GM21515 (cell line): ENCODE measurements at regions not wholly inside any gene's neighbourhood (a gene's known extent, or its start where the extent isn't known, plus 50 kb on each side); places are given as distances from the start of the nearest gene placed in this dataset.
"Not testable (repeated sequence)": the region's sequence is repeated elsewhere in the genome, so short reads cannot be mapped to it uniquely, and the experiment has no call there.

Experiments used
- ATAC-seq: cut with Tn5 transposase; IDR thresholded peaks from one replicate; pipeline ENCODE4 v1.9.1; 2021; ENCODE audit not compliant: unreplicated experiment

DNA sequence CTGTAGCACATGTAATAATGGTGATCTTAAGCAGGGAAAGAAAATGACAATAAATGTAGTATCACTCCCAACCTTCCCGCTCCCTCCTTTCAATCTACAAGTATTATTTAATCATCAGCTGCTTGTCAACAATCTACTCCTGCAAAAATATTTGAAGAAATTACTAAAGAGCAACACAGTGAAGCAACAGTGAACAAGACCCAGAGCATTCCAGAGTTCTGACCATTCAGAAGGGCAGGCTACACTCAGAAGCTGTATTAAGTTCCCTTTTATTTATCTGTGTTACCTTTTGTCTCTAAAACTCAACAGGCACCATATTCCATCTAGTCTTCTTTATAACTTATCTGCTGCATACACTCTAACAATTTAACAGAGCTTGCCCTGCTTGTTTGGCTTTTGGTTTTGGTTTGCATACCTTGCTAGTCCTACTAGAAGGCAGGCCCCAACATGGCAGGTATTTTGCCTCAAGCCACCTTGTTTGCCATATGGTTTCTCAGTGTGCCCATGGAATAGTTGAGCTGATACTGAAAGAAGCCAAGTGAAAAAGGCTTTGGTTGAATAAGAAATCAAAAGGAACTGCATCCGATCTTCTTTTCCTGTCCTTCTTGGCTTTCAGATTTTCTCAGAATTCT lies 253.9 kb downstream of the CEMIP2 start:
- ATAC-seq, result no peak

DNA sequence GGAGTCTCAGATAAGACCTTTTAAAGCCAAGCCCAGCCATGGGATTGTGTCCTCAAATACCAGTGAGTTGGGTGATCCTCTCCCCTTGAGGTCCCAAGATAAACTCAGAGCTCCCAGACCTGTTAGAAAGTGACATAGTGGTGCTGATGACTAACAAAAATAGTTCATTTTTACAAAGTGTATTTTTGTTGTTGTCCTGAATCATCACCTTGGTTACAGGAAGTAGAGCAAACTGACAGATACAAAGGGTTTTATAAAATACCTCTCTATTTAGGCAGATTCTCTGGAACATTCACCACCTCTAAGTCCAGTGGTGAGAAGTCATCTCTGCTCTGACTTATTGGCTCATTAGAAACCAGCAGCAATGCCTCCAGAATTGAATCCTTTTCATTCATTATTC lies 259.3 kb downstream of the CEMIP2 start:
- no peak for ATAC-seq

- not testable (repeated sequence) for ATAC-seq
Observed at GRCh38 chr9:71508141-71508540, 260.2 kb downstream of the CEMIP2 start.

GRCh38 chr9:71506821-71507220 lies 261.5 kb downstream of the CEMIP2 start:
- no peak for ATAC-seq

DNA sequence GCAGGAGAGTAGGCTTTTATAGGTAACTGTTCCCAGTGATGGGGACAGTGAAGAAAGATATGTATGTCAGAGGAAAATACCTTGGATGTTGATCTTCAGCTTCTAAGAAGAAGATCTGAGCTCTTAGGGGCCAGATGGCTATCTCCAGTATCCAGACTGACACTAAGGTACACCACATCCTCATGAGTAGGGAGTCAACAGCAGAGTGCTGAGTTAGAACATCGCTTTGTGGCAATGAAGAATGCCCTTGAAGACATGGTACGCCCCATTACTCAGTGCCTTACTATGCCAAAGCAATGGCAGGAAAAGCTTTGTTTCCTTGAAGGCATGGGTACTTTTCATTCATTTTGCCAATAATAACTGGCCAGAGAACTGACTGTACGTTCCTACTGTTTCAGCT lies 263.7 kb downstream of the CEMIP2 start:
- no peak for ATAC-seq

DNA sequence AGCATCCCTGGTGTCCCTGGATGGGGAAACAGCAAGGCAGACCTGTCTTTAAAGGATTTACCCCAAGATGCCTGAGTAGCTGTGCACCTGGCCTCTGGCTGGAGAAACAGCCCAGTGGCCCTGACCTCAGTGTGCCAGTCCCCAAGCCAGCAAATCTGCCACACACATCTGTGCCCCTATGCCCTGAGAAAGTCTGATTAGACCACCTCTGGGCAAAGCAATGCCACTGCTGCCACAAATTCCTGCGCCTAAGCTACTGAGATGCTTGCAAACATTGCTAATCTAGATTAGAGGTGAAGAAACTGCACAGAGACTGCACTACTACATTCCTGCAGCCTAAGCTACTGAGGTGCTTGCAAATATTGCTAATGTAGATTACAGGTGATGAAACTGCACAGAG lies 269.6 kb downstream of the CEMIP2 start:
- no peak for ATAC-seq

DNA sequence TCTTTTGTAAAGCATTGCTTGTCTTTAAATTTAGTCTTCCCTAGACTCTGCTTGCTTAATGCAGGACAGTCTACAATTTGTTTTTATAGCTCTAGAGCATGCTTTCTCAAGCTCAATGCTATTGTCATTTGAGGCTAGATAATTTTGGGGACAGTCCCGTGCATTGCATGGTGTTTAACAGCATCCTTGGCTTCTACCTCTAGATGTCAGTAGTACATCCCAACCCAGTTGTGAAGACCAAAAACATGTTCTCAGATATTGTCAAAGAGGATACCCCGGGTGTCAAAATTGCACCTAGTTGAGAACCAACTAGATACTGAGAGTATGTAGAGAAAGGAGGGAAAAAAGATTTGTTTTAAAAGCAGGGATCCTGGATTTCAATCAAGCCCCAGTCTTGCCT lies 277.5 kb downstream of the CEMIP2 start:
- ATAC-seq, result no peak

DNA sequence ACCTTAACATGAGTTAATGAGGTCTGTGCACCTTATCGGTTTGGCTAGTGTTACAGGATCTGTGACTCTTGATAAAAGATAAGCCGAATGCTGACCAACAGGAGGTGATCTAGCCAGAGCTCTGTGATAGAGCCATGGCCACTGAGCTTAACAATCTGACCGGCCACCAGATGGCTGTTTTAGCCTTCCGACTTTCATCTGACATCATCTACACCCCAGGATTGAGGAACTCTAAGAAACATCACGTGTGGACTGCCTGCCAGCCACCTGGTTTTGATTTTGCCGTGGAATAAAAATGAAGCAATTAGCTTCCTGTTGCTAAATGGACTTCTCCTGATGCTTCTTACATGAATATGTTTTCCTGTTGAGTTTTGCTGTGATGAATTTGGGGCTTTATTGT lies 281.3 kb downstream of the CEMIP2 start:
- ATAC-seq, result no peak

- ATAC-seq, result no peak
Observed at GRCh38 chr9:71485326-71485725, 283.0 kb downstream of the CEMIP2 start.

- ATAC-seq, result no peak
Observed at GRCh38 chr9:71483436-71483835, 284.9 kb downstream of the CEMIP2 start.

DNA sequence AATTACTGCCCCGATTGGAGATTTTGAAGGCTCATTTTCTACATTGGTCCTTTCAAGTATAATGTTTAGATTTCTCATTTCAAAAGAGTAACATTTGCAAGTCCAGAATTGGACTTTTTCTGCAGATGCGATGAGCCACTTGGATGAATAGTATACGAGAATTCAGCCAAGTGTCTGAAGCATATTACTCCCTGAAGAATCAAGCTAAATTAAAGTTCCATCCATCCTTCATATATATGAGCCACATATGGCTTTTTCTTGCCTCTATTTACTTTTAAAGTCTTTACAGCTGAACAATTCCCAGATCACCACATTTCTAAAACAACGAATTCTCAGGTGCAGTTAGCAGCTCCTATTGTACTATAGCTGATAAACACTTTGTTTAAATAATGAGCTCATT lies 288.7 kb downstream of the CEMIP2 start:
- ATAC-seq, result no peak

DNA sequence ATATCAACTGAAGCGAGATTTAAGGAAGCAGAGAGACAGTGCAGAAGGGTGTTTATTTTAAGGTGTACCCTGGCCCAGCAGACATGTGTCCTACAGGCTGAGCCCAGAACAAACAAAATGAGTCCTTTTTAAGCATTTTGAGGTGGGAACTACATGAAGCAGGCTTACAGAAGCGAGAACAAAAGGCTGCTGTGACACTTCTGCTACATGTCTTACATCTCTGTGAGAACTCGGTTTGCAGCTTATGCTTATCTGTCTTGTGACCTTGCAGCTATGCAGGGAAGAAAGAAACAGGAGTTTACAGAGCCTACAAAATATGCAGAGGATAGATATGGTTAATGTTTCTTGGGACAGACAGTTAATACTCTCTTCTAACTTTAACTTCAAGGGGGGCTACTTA lies 295.9 kb downstream of the CEMIP2 start:
- ATAC-seq, result no peak

- ATAC-seq, result no peak
Observed at GRCh38 chr9:71465392-71465791, 302.9 kb downstream of the CEMIP2 start.

DNA sequence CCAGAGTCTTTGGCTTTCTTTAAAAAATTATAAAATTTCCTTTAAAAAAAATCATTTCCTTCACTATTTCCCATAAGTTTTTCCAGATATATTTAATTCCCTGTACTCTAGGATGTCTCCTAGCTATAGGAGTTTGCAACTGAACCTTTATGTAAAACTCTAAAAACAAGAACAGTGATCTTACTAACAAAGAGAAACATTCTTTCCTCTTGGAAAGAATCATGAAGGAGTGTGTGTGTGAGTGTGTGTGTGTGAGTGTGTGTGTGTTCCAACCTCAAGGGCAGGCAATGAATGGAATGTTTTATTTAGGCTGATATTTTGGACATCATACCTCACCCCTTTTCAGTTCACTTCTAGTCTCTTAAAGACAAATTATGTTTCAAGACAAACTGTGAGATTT lies 309.2 kb downstream of the CEMIP2 start:
- ATAC-seq, result no peak

DNA sequence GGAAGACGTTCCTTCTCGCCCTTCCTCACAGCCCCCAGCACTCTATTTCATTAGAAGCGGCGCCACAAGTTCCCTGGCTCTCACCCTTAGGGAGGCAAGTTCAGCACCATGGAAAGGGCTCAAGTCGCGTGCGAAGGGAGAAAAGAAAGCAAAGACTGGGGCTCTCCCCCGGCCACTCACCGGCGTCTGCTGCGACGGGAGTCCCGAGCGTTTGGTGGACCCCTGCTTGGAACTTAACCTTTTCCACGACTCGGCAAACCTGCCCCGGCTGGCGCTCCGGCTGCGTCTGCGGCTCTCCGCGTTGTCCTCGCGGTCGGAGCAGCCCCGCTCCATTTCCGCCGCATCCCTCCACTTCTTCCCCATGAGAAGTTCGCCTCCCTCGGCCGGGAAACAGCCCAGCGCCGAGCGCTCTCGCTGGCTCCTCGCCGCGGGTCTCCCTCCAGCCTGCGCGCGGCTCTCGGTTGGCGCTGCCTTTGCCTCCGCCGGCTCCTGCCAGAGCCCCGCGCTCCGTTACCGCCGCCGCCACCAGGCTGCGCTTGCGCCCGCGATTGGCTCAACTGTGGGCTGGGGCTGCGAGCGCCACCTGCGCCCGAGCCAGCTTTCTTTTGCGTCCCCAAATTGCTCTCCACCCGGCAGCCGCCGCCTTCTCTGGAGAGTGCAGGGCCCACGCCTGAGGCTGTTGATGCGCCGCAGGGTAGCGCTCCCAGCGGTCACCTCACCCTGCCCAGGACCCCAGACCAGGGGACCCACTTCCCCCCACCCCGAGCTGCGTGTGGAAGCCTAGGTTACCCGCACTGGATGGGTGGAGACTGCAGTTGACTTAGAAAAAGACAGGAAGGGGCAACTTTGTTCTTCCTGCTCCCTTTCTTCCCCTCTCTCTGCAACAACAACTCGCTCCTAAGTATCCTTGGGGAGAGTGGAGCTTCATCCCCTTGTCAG lies 321.6 kb downstream of the CEMIP2 start:
- ATAC-seq, result peak; percentile 65

DNA sequence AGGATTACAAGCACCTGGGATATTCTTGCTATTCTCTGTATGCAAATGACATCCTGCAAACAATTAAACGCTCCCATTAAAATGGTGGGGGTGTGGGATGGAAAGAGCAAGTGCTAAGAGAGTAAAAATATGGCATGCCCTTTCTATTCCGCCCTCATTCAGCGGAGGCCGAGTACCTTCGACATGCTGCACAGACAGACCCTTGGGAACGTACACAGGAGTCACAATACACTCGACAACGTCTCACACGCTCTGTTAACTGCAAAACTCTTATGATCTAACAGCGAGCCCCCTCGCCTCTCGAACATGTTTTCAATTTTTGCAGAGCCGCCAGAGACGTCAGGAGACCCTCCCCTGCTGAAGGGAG lies 322.2 kb downstream of the CEMIP2 start:
- no peak for ATAC-seq

DNA sequence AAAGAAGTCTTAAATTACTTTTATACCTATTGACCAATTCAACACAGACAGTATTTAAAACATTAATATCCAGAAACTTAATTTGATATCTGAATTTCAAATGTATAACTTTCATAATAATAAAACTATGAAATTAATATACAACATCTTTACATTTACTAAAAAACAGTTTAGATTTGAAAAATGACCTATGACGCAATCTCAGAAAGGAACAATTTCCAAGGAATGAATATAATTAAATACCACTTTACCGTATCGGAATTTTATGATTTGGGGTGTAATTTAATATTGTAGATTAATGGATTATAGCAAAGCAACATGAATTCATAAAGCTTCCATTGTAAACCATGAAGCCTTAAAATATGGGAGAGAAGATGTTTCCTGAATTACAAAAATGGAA lies 321.5 kb upstream of the TRPM3 start:
- ATAC-seq, result no peak

- no peak for ATAC-seq
Observed at GRCh38 chr9:71441266-71441665, 319.8 kb upstream of the TRPM3 start.

GRCh38 chr9:71431931-71432330 lies 310.5 kb upstream of the TRPM3 start:
- no peak for ATAC-seq

DNA sequence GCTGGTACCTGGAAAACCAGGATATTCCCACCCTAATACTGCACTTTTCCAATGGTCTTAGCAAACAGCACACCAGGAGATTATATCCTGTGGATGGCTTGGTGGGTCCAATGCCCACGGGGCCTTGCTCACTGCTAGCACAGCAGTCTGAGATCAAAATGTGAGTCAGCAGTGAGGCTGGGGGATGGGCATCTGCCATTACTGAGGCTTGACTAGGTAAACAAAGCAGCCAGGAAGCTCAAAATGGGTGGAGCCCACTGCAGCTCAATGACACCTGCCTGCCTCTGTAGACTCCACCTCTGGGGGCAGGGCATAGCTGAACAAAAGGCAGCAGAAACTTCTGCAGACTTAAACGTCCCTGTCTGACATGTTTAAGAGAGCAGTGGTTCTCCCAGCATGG lies 285.9 kb upstream of the TRPM3 start:
- not testable (repeated sequence) for ATAC-seq

- no peak for ATAC-seq
Observed at GRCh38 chr9:71403106-71403505, 281.7 kb upstream of the TRPM3 start.

- no peak for ATAC-seq
Observed at GRCh38 chr9:71393005-71393404, 271.6 kb upstream of the TRPM3 start.

DNA sequence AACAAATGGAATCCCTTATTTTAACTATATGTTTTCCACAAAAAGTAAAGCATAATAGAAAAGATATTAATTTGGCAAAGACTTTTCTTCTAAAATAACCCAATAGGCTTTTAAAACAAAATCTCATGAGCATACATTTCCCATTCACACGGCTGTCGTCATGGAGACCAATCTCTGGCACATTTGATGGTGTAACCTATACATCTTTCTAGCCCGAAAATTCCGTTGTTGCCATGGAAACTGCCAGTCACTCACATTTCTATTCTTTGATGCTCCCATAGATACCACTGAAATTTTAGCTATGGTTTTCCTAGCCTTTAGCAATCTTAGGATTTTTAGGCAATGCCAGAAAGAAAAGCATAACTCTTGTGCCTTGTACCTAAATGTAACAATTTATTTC lies 262.9 kb upstream of the TRPM3 start:
- no peak for ATAC-seq
